GM12874 (cell line): ENCODE measurements at regions not wholly inside any gene's neighbourhood (a gene's known extent, or its start where the extent isn't known, plus 50 kb on each side); places are given as distances from the start of the nearest gene placed in this dataset.

Source experiments
- TF ChIP-seq, protein P1 (sequence below): IDR thresholded peaks from 2 replicates; pipeline ENCODE4 v1.5.1; 2011; ENCODE audit warnings: low read depth, mild to moderate bottlenecking, control low read depth, low read length, moderate library complexity; ENCODE audit not compliant: insufficient read depth

DNA sequence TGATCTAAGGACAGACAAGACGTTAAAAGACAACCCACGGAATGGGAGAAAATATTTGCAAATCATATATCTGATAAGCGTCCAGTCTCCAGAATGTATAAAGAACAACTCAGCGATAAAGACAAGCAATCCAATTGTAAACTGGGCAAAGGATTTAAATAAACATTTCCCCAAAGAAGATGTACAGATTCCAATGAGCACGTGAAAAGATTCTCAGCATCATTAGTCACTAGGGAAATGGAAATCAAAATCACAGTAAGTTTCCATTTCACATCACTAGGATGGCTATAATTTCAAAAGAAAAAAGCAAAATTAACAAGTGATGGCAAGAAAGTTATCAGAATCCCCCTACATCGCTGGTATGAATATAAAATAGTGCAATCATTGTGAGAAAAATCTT is 316.1 kb downstream of the SFMBT2 start:
- TF ChIP-seq, protein P1, sequence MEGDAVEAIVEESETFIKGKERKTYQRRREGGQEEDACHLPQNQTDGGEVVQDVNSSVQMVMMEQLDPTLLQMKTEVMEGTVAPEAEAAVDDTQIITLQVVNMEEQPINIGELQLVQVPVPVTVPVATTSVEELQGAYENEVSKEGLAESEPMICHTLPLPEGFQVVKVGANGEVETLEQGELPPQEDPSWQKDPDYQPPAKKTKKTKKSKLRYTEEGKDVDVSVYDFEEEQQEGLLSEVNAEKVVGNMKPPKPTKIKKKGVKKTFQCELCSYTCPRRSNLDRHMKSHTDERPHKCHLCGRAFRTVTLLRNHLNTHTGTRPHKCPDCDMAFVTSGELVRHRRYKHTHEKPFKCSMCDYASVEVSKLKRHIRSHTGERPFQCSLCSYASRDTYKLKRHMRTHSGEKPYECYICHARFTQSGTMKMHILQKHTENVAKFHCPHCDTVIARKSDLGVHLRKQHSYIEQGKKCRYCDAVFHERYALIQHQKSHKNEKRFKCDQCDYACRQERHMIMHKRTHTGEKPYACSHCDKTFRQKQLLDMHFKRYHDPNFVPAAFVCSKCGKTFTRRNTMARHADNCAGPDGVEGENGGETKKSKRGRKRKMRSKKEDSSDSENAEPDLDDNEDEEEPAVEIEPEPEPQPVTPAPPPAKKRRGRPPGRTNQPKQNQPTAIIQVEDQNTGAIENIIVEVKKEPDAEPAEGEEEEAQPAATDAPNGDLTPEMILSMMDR = no peak

DNA sequence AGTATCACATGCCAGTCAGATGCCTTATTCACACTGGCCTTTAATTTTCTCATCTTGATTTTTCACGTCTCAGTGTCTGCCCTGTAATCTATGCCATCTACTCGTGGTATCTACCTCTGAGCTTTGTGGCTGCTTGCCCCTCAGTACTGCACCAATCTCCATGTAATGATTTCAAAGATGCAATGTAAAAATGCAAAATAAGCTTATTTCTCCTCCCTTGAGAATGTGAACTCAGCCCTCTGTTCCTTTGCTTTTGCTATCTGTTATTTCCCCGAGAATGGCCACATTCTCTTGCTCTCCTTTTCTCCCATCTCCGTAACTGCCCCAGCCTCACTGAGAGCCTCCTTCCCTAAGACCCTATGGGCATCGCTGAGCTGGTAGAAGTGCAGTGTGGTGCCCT is 317.5 kb downstream of the SFMBT2 start:
- TF ChIP-seq, protein P1 = no peak

DNA sequence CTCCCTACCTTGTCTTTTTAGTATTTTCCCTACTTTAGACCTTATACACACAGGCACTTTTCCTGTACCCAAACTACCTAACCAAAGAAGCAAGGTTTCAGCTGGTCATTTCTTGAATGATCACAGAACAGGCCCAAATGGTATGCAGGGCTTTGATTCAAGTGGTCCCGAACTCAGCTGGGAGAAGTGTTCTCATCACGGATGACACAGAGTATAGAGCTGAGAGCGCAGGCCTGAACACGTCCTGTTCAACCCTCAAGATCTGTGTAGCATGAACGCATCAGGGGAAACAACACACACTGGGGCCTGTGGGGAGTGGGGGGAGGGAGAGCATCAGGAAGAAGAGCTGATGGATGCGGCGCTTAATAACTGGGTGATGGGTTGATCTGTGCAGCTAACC is 318.2 kb downstream of the SFMBT2 start:
- TF ChIP-seq, protein P1 = no peak

DNA sequence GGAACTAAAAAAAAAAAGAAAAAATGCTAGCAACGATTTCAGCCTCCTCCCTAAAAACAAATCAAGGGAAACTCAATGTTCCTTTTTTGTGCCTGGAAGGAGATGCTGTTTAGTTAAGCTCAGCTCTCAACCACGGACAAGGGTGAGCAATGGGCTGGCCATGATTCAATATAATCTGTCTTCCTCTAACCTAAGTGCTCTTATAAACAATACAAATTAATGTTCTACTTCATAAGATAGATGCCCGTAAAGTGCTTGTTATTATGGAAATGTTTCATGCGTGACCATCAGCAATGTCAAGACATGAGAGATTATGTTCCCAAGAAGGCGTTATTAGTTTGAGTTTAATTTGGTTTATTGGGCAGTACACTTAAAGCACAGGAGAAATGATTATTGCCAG is 320.3 kb downstream of the SFMBT2 start:
- TF ChIP-seq, protein P1 = no peak

DNA sequence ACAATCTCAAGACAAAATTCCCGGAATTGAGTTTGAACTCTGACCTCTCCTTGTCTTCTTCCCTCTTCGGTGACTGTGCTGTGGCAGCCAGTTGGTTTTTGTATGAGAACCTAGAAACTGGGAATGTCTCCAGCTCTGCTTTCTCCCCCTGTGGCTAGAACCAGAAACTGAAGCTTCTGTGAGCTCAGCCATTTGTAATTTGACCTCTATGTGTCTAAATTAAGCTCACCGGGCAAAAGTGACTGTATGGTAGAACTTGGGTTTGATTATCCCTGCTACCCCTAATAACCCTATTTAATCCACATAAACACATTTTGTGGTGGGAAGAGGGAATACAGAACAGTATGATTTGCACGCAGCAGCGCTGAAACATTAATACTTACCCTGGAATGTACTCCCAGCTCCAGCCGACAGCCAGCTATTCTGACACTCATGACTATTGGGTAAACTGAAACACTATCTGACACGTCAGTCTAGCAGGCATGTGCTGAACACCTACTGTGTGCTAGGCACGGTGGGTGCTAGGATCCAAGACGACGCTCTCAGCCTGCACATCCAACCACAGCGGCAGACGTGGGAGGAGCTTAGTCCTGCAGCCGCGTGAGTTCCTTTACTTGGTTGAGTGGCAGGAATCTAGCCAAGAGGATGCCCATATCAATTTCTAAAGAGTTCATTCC is 324.8 kb downstream of the SFMBT2 start:
- TF ChIP-seq, protein P1 = no peak

DNA sequence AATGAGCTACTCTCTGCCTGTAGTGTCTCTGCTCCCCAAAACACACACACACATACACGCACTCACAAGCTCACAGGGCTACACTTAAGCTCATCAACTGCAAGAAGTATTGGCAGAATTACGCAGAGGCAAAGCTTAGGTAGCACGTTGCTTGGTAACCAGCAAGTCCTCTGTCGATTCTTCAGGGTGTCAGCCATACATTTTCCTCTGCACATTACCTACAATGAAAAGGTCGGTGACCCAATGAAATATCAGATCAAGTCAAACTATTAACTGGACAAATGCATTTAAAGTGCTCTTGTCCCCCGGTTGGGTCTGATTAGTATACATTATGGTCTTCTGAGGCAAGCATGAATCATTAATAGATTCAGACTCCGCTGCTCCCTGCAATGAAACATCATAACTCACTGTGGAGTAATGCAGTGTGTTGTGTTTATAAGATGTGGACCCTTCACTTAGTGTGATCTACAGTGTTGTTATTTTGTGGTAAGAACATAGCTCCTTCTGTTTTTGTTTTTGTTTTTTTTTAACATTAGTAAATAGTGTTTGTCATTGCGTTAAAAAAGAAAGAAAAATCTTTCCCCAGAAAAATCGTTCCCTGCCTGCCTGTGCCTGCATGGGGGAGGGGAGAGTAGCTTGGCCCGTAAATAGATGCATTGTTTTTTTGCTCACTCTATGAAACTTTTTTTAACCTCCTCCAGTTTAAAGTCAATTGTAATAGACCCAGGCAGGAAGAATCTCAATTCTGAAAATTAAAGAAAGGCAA is 325.5 kb downstream of the SFMBT2 start:
- TF ChIP-seq, protein P1 = no peak

DNA sequence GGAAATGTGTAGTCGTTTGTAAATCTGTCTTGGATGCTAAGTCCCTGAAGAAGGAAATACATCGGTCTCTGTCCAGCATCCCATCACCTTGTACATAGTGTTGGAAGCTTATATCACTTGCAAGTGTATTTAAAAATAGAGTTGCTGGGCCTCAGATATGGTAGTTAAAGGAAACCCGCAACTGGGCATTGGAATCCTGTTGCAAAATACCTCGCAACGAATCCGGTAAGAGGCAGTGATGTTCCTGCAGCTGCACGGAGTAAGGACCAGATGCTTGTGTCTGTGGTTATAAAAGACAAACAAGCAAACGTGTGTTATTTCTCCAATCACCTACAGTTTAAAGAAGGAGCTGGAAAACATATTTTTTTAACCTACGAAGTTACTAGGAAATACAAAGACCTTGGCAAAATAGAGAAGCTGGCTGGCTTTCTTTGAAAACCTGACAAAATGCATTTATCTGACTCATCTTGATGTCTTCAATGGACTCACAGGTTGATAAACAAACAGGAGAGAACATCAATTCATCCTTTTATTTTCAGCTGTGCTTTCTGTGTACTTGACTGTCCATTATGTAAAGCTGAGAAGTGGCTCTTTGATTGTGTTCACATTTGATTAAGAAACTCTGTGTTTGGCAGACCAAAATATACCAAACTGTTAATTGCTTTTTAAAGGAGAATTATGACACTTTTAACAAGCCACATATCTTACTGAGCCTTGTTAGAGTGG is 326.4 kb downstream of the SFMBT2 start:
- TF ChIP-seq, protein P1 = no peak
